Stomach (tissue), 8 donors: ENCODE measurements at regions not wholly inside any gene's neighbourhood (a gene's known extent, or its start where the extent isn't known, plus 50 kb on each side); places are given as distances from the start of the nearest gene placed in this dataset.

Experiments
- DNase-seq, 2 donors: peaks; one replicate each; pipeline versions ENCODE4 v3.0.0 to v3.0.0-alpha.2; 2013 to 2019
- H3K27ac ChIP-seq, 5 donors: fragments of 200-600 bp in 4 of 5; sonication (generic) in 4 of 5; one replicate each; pipeline ENCODE4 v1.5.1; 2013 to 2019; ENCODE audit warnings: mild to moderate bottlenecking in 1 of 5, moderate library complexity in 1 of 5
- H3K27me3 ChIP-seq, 3 donors: fragments of 200-600 bp; sonication (generic); one replicate each; pipeline ENCODE4 v1.5.1; 2017 to 2019; ENCODE audit warnings: mixed run types in 1 of 3
- H3K36me3 ChIP-seq, 4 donors: fragments of 200-600 bp; sonication (generic); 1 replicate in 3 of 4; 2 replicates in 1 of 4; pipeline ENCODE4 v1.5.1; 2016 to 2019
- H3K4me1 ChIP-seq, 4 donors: fragments of 200-600 bp; sonication (generic); one replicate each; pipeline ENCODE4 v1.5.1; 2016 to 2019
- H3K4me3 ChIP-seq, 4 donors: fragments of 200-600 bp; sonication (generic) in 3 of 4; one replicate each; pipeline ENCODE4 v1.5.1; 2016 to 2019; ENCODE audit warnings: mild to moderate bottlenecking in 1 of 4
- H3K9me3 ChIP-seq, 4 donors: fragments of 200-600 bp; sonication (generic); one replicate each; pipeline ENCODE4 v1.5.1; 2016 to 2019
- CTCF ChIP-seq, 7 experiments: fragments of 450-650 bp in 4 of 7; fragments of 200-600 bp in 3 of 7; sonication (generic) in 3 of 7; IDR thresholded peaks; one replicate each; pipeline ENCODE4 v1.5.1; 2016 to 2019; ENCODE audit warnings: antibody characterized with exemption in 7 of 7, control low read depth in 2 of 7, mild to moderate bottlenecking in 1 of 7
- EP300 ChIP-seq: sonication (generic); formaldehyde crosslinking; IDR thresholded peaks from one replicate; pipeline ENCODE4 v1.6.1; 2017; ENCODE audit warnings: antibody characterized with exemption
- POLR2A ChIP-seq, 4 donors: fragments of 450-650 bp; IDR thresholded peaks; one replicate each; pipeline ENCODE4 v1.6.1; 2016; ENCODE audit warnings: antibody characterized with exemption in 4 of 4, control low read depth in 2 of 4, mild to moderate bottlenecking in 1 of 4, moderate library complexity in 1 of 4
- POLR2AphosphoS5 ChIP-seq, 3 donors: sonication (generic); formaldehyde crosslinking; IDR thresholded peaks; one replicate each; pipeline ENCODE4 v1.6.1; 2016; ENCODE audit warnings: antibody characterized with exemption in 3 of 3
- WGBS, 5 donors: extraction: QIAGEN DNeasy Blood & Tissue Kit in 3 of 5; methylation state at CpG; one replicate each; pipeline versions ENCODE4 v1.1.5 to v1.1.7; 2013 to 2018; 5-methylcytosine and 5-hydroxymethylcytosine counted together
- intact Hi-C: fragments of 100-400 bp; cut with DNase I; formaldehyde crosslinking; loops from one replicate; pipeline ENCODE4 v1.15.1; 2023; ENCODE audit warnings: low total_unique reads
- donor health status: healthy with polysubstance abuse.
- donor health status: Bipolar disorder and iron deficiency.
- donor health status: healthy.

- intact Hi-C loops: no loop called here
- no peak for DNase-seq
- no peak for TF ChIP-seq EP300
- TF ChIP-seq CTCF (IDR thresholded peaks at IDR 0.05): no peak
- TF ChIP-seq POLR2A (IDR thresholded peaks at IDR 0.05): no peak
- no peak for TF ChIP-seq POLR2AphosphoS5 (IDR thresholded peaks at IDR 0.05)
- no peaks in the 10 kb centered on the region for H3K9me3 ChIP-seq
- no peak overlapping the region for H3K27ac ChIP-seq
- no peaks in the 10 kb centered on the region for H3K27me3 ChIP-seq
- whole genome bisulfite sequencing, 5 donors: 50 to 81% (median 64%) methylated on average over 1 of the region's 1 CpG
- H3K4me3 ChIP-seq: no peak overlapping the region
- peaks cover 0 to 17% (median 4%) of the 10 kb centered on the region in 4 donors for H3K4me1 ChIP-seq
- peaks cover 0 to 3% (median 0%) of the 10 kb centered on the region in 4 donors for H3K36me3 ChIP-seq
Observed at GRCh38 chr1:201748335-201748734, 80.6 kb upstream of the IPO9 start.

- H3K4me3 ChIP-seq: no peak overlapping the region
- intact Hi-C loops: no loop called here
- H3K9me3 ChIP-seq: no peaks in the 10 kb centered on the region
- WGBS, 5 donors: 84 to 93% (median 85%) methylated on average over 6 of the region's 6 CpGs
- H3K27me3 ChIP-seq: no peaks in the 10 kb centered on the region
- TF ChIP-seq EP300: no peak
- no peak for TF ChIP-seq CTCF (IDR thresholded peaks at IDR 0.05)
- no peak for TF ChIP-seq POLR2AphosphoS5 (IDR thresholded peaks at IDR 0.05)
- TF ChIP-seq POLR2A (IDR thresholded peaks at IDR 0.05): no peak
- peaks cover 0 to 17% (median 4%) of the 10 kb centered on the region in 4 donors for H3K4me1 ChIP-seq
- peaks cover 0 to 3% (median 0%) of the 10 kb centered on the region in 4 donors for H3K36me3 ChIP-seq
- DNase-seq: no peak
- no peak overlapping the region for H3K27ac ChIP-seq
Observed at GRCh38 chr1:201749059-201749690, 79.8 kb upstream of the IPO9 start.

GRCh38 chr1:201750120-201750519 lies 78.8 kb upstream of the IPO9 start:
- no peak for DNase-seq
- Histone ChIP-seq H3K4me1 (peaks cover 0 to 17% (median 4%) of the 10 kb centered on the region in 4 donors), H3K4me3 (no peak overlapping the region), H3K9me3 (no peaks in the 10 kb centered on the region), H3K27ac (peak overlapping the region in 1 of 5 donors; percentile 53), H3K36me3 (no peaks in the 10 kb centered on the region), H3K27me3 (no peaks in the 10 kb centered on the region)
- 39 to 46% (median 40%) methylated on average over 3 of the region's 3 CpGs for WGBS, 5 donors
- TF ChIP-seq POLR2AphosphoS5 (IDR thresholded peaks at IDR 0.05): no peak
- TF ChIP-seq EP300: no peak
- TF ChIP-seq POLR2A (IDR thresholded peaks at IDR 0.05): no peak
- TF ChIP-seq CTCF (IDR thresholded peaks at IDR 0.05): no peak
- intact Hi-C loops: no loop called here

- peaks cover 0 to 17% (median 2%) of the 10 kb centered on the region in 4 donors for H3K4me1 ChIP-seq
- no peak for DNase-seq
- H3K36me3 ChIP-seq: no peaks in the 10 kb centered on the region
- H3K27me3 ChIP-seq: no peaks in the 10 kb centered on the region
- peak overlapping the region in 1 of 5 donors; percentile 53 for H3K27ac ChIP-seq
- intact Hi-C loops: no loop called here
- 64 to 87% (median 80%) methylated on average over 1 of the region's 1 CpG for WGBS, 5 donors
- H3K4me3 ChIP-seq: no peak overlapping the region
- no peaks in the 10 kb centered on the region for H3K9me3 ChIP-seq
- TF ChIP-seq POLR2A (IDR thresholded peaks at IDR 0.05): no peak
- TF ChIP-seq EP300: no peak
- no peak for TF ChIP-seq CTCF (IDR thresholded peaks at IDR 0.05)
- TF ChIP-seq POLR2AphosphoS5 (IDR thresholded peaks at IDR 0.05): no peak
Observed at GRCh38 chr1:201750934-201751333, 78.0 kb upstream of the IPO9 start.
